ENCODE measurements at regions not wholly inside any gene's neighbourhood (a gene's known extent, or its start where the extent isn't known, plus 50 kb on each side); places are given as distances from the start of the nearest gene placed in this dataset.

GRCh38 chr16:55390630-55391237, 66.7 kb downstream of the IRX6 start:
- Histone ChIP-seq H4K20me1 (ENCODE audit: insufficient read depth) (no peaks in the 10 kb centered on the region), H3K27me3 (ENCODE audit: insufficient read depth) (no peaks in the 10 kb centered on the region), H3F3A (replicated peaks; ENCODE audit: insufficient read depth) (no peaks in the 10 kb centered on the region), H3K4me2 (no peak overlapping the region), H3K9ac (no peak overlapping the region), H3K4me3 (ENCODE audit: low read depth in 2 of 2, low read length in 1 of 2) (no peak overlapping the region), H3K36me3 (replicated peaks in 1 of 2; ENCODE audit: control insufficient read depth in 1 of 2, insufficient read depth in 2 of 2, low read length in 1 of 2) (no peaks in the 10 kb centered on the region), H2AFZ (ENCODE audit: low read depth) (no peak overlapping the region), H3K4me1 (ENCODE audit: control insufficient read depth in 1 of 2, insufficient read depth in 2 of 2, low read depth in 1 of 2, low read length in 1 of 2) (no peaks in the 10 kb centered on the region), H3K27ac (ENCODE audit: low read depth in 2 of 2, low read length in 1 of 2) (no peak overlapping the region), H3K9me2 (no peaks in the 10 kb centered on the region), H3K79me2 (ENCODE audit: insufficient read depth) (no peaks in the 10 kb centered on the region), H3K9me3 (no peaks in the 10 kb centered on the region)
- ChIA-PET CTCF (interaction anchor here (1.0 to 1.6 kb wide), 4 partner anchors 18 to 270 kb away, joined by 3 to 5 read pairs (median 4); no protein-coding TSS in a partner anchor), POLR2A (no interaction called here)
- 64% methylated on average over 8 of the region's 8 CpGs for WGBS (ENCODE audit: low lambda C conversion rate)
- TF ChIP-seq RAD21 (IDR thresholded peaks at IDR 0.05; ENCODE audit: low read length) (no peak), MEF2A (IDR thresholded peaks at IDR 0.05; ENCODE audit: borderline replicate concordance, low read depth) (no peak), NRF1 (IDR thresholded peaks at IDR 0.05; ENCODE audit: low read depth, low read length) (no peak), TCF12 (IDR thresholded peaks at IDR 0.05) (no peak), GABPA (IDR thresholded peaks at IDR 0.05; ENCODE audit: low read depth) (no peak), REST (IDR thresholded peaks at IDR 0.05; ENCODE audit: low read depth, low read length) (no peak), EZH2phosphoT487 (IDR thresholded peaks at IDR 0.05; ENCODE audit: borderline replicate concordance, low read depth) (no peak)
- no peak for DNase-seq

GRCh38 chr16:55391760-55392375, 67.9 kb downstream of the IRX6 start:
- H3K9ac ChIP-seq: no peak overlapping the region
- H3K9me2 ChIP-seq: no peaks in the 10 kb centered on the region
- no peak overlapping the region for H2AFZ ChIP-seq (ENCODE audit: low read depth)
- POLR2A ChIA-PET: no interaction called here
- 19% methylated on average over 2 of the region's 2 CpGs for WGBS (ENCODE audit: low lambda C conversion rate)
- no peaks in the 10 kb centered on the region for H3K79me2 ChIP-seq (ENCODE audit: insufficient read depth)
- no peaks in the 10 kb centered on the region for H3K4me1 ChIP-seq (ENCODE audit: control insufficient read depth in 1 of 2, insufficient read depth in 2 of 2, low read depth in 1 of 2, low read length in 1 of 2)
- CTCF ChIA-PET: interaction anchor here (1.6 kb wide), 1 partner anchor 73 kb away, joined by 4 read pairs; no protein-coding TSS in a partner anchor
- no peaks in the 10 kb centered on the region for H4K20me1 ChIP-seq (ENCODE audit: insufficient read depth)
- H3F3A ChIP-seq (replicated peaks; ENCODE audit: insufficient read depth): no peaks in the 10 kb centered on the region
- DNase-seq: no peak
- TF ChIP-seq FOSL2 (IDR thresholded peaks at IDR 0.05; ENCODE audit: borderline replicate concordance, low read depth): no peak
- no peak for TF ChIP-seq POLR2AphosphoS5 (IDR thresholded peaks at IDR 0.05; ENCODE audit: low read depth, low read length)
- no peak for TF ChIP-seq RFX5 (IDR thresholded peaks at IDR 0.05; ENCODE audit: low read length)
- TF ChIP-seq TAF1 (IDR thresholded peaks at IDR 0.05; ENCODE audit: borderline replicate concordance, low read depth, low read length): no peak
- no peak for TF ChIP-seq EP300 (IDR thresholded peaks at IDR 0.05; ENCODE audit: borderline replicate concordance in 1 of 2, low read depth in 1 of 2, low read length in 1 of 2)
- H3K36me3 ChIP-seq (replicated peaks in 1 of 2; ENCODE audit: control insufficient read depth in 1 of 2, insufficient read depth in 2 of 2, low read length in 1 of 2): no peaks in the 10 kb centered on the region
- H3K27ac ChIP-seq (ENCODE audit: low read depth in 2 of 2, low read length in 1 of 2): no peak overlapping the region
- no peak overlapping the region for H3K4me3 ChIP-seq (ENCODE audit: low read depth in 2 of 2, low read length in 1 of 2)
- H3K27me3 ChIP-seq (ENCODE audit: insufficient read depth): no peaks in the 10 kb centered on the region
- H3K4me2 ChIP-seq: no peak overlapping the region
- no peaks in the 10 kb centered on the region for H3K9me3 ChIP-seq
